Uterus (tissue), 2 donors: ENCODE measurements at regions not wholly inside any gene's neighbourhood (a gene's known extent, or its start where the extent isn't known, plus 50 kb on each side); places are given as distances from the start of the nearest gene placed in this dataset.

ENCODE experiments used
- POLR2A ChIP-seq, 2 donors: fragments of 450-650 bp; IDR thresholded peaks; one replicate each; pipeline ENCODE4 v1.6.1; 2016; ENCODE audit warnings: antibody characterized with exemption in 2 of 2, mild to moderate bottlenecking in 1 of 2, moderate library complexity in 1 of 2
- TF ChIP-seq, protein P1 (sequence below), 4 experiments: fragments of 200-600 bp in 2 of 4; fragments of 450-650 bp in 2 of 4; sonication (generic) in 2 of 4; IDR thresholded peaks; one replicate each; pipeline ENCODE4 v1.5.1; 2016 to 2019; ENCODE audit warnings: antibody characterized with exemption in 4 of 4, mild to moderate bottlenecking in 2 of 4, moderate library complexity in 1 of 4

GRCh38 chr3:124588794-124589193 lies 141.5 kb upstream of the UMPS start:
- TF ChIP-seq, protein P1, sequence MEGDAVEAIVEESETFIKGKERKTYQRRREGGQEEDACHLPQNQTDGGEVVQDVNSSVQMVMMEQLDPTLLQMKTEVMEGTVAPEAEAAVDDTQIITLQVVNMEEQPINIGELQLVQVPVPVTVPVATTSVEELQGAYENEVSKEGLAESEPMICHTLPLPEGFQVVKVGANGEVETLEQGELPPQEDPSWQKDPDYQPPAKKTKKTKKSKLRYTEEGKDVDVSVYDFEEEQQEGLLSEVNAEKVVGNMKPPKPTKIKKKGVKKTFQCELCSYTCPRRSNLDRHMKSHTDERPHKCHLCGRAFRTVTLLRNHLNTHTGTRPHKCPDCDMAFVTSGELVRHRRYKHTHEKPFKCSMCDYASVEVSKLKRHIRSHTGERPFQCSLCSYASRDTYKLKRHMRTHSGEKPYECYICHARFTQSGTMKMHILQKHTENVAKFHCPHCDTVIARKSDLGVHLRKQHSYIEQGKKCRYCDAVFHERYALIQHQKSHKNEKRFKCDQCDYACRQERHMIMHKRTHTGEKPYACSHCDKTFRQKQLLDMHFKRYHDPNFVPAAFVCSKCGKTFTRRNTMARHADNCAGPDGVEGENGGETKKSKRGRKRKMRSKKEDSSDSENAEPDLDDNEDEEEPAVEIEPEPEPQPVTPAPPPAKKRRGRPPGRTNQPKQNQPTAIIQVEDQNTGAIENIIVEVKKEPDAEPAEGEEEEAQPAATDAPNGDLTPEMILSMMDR (IDR thresholded peaks at IDR 0.05) = no peak
- TF ChIP-seq POLR2A (IDR thresholded peaks at IDR 0.05) = no peak
